Muscle layer of colon (tissue), 2 donors: ENCODE measurements at regions not wholly inside any gene's neighbourhood (a gene's known extent, or its start where the extent isn't known, plus 50 kb on each side); places are given as distances from the start of the nearest gene placed in this dataset.

ENCODE experiments used
- H3K27ac ChIP-seq: one replicate; pipeline ENCODE4 v1.7.0; 2013; ENCODE audit warnings: low read depth, mild to moderate bottlenecking, low read length, moderate library complexity
- H3K27me3 ChIP-seq, 2 donors: one replicate each; pipeline ENCODE4 v1.7.0; 2013; ENCODE audit warnings: low read length in 2 of 2, mild to moderate bottlenecking in 2 of 2; ENCODE audit not compliant: insufficient read depth in 2 of 2, control insufficient read depth in 1 of 2
- H3K36me3 ChIP-seq: one replicate; pipeline ENCODE4 v1.7.0; 2013; ENCODE audit warnings: mild to moderate bottlenecking, low read length; ENCODE audit not compliant: insufficient read depth
- H3K4me1 ChIP-seq: one replicate; pipeline ENCODE4 v1.7.0; 2013; ENCODE audit warnings: mild to moderate bottlenecking, low read length; ENCODE audit not compliant: insufficient read depth
- H3K4me3 ChIP-seq, 2 donors: one replicate each; pipeline ENCODE4 v1.7.0; 2013; ENCODE audit warnings: low read length in 2 of 2, low read depth in 1 of 2, mild to moderate bottlenecking in 1 of 2, moderate library complexity in 1 of 2
- H3K9ac ChIP-seq: one replicate; pipeline ENCODE4 v1.7.0; 2013; ENCODE audit warnings: low read length
- H3K9me3 ChIP-seq: one replicate; pipeline ENCODE4 v1.7.0; 2013; ENCODE audit warnings: mild to moderate bottlenecking, low read length
- donor health status: abdominal sarcoma.
- donor health status: Adenocarcinoma of cecum.

GRCh38 chr7:25886387-25887240 is 265.4 kb upstream of the NFE2L3 start:
- Histone ChIP-seq H3K27ac (no peak overlapping the region), H3K9ac (no peak overlapping the region), H3K4me1 (no peaks in the 10 kb centered on the region), H3K36me3 (no peaks in the 10 kb centered on the region), H3K9me3 (no peaks in the 10 kb centered on the region), H3K4me3 (no peak overlapping the region), H3K27me3 (peaks cover 12 to 16% of the 10 kb centered on the region in 2 donors)

- H3K4me3 ChIP-seq, result no peak overlapping the region
- H3K36me3 ChIP-seq, result no peaks in the 10 kb centered on the region
- H3K27ac ChIP-seq, result no peak overlapping the region
- no peak overlapping the region for H3K9ac ChIP-seq
- no peaks in the 10 kb centered on the region for H3K4me1 ChIP-seq
- peaks cover 5 to 15% of the 10 kb centered on the region in 2 donors for H3K27me3 ChIP-seq
- no peaks in the 10 kb centered on the region for H3K9me3 ChIP-seq
Observed at GRCh38 chr7:25887266-25887665, 264.7 kb upstream of the NFE2L3 start.

- Histone ChIP-seq H3K9me3 (no peaks in the 10 kb centered on the region), H3K27me3 (peaks cover 0 to 10% of the 10 kb centered on the region in 2 donors), H3K9ac (no peak overlapping the region), H3K36me3 (no peaks in the 10 kb centered on the region), H3K4me1 (peaks cover 4% of the 10 kb centered on the region), H3K27ac (no peak overlapping the region), H3K4me3 (no peak overlapping the region)
Observed at GRCh38 chr7:25887795-25888559, 264.0 kb upstream of the NFE2L3 start.

GRCh38 chr7:25889765-25890164 is 262.2 kb upstream of the NFE2L3 start:
- Histone ChIP-seq H3K9me3 (no peaks in the 10 kb centered on the region), H3K36me3 (no peaks in the 10 kb centered on the region), H3K4me3 (no peak overlapping the region), H3K4me1 (peaks cover 12% of the 10 kb centered on the region), H3K27me3 (peaks cover 4 to 23% of the 10 kb centered on the region in 2 donors), H3K9ac (no peak overlapping the region), H3K27ac (no peak overlapping the region)

- H3K9ac ChIP-seq, result no peak overlapping the region
- H3K4me3 ChIP-seq, result no peak overlapping the region
- H3K36me3 ChIP-seq, result no peaks in the 10 kb centered on the region
- no peak overlapping the region for H3K27ac ChIP-seq
- H3K27me3 ChIP-seq, result peaks cover 4 to 31% of the 10 kb centered on the region in 2 donors
- H3K4me1 ChIP-seq, result peaks cover 17% of the 10 kb centered on the region
- H3K9me3 ChIP-seq, result no peaks in the 10 kb centered on the region
Observed at GRCh38 chr7:25891591-25891990, 260.4 kb upstream of the NFE2L3 start.

- Histone ChIP-seq H3K27me3 (peaks cover 4 to 32% of the 10 kb centered on the region in 2 donors), H3K9me3 (no peaks in the 10 kb centered on the region), H3K9ac (no peak overlapping the region), H3K4me3 (peak overlapping the region; percentile 60 to 69), H3K36me3 (no peaks in the 10 kb centered on the region), H3K27ac (no peak overlapping the region), H3K4me1 (peaks cover 17% of the 10 kb centered on the region)
Observed at GRCh38 chr7:25893436-25893835, 258.6 kb upstream of the NFE2L3 start.

GRCh38 chr7:25894002-25894901 is 257.7 kb upstream of the NFE2L3 start:
- Histone ChIP-seq H3K36me3 (no peaks in the 10 kb centered on the region), H3K4me3 (no peak overlapping the region), H3K9me3 (no peaks in the 10 kb centered on the region), H3K4me1 (peaks cover 17% of the 10 kb centered on the region), H3K27me3 (peaks cover 4 to 30% of the 10 kb centered on the region in 2 donors), H3K27ac (no peak overlapping the region), H3K9ac (no peak overlapping the region)

- H3K4me1 ChIP-seq, result peaks cover 17% of the 10 kb centered on the region
- peak overlapping the region in 1 of 2 donors; percentile 39 for H3K4me3 ChIP-seq
- no peak overlapping the region for H3K9ac ChIP-seq
- H3K36me3 ChIP-seq, result no peaks in the 10 kb centered on the region
- H3K9me3 ChIP-seq, result no peaks in the 10 kb centered on the region
- no peak overlapping the region for H3K27ac ChIP-seq
- H3K27me3 ChIP-seq, result peaks cover 4 to 26% of the 10 kb centered on the region in 2 donors
Observed at GRCh38 chr7:25894902-25895791, 256.9 kb upstream of the NFE2L3 start.

- Histone ChIP-seq H3K9ac (no peak overlapping the region), H3K27ac (no peak overlapping the region), H3K27me3 (peaks cover 4 to 26% of the 10 kb centered on the region in 2 donors), H3K4me1 (peaks cover 17% of the 10 kb centered on the region), H3K9me3 (no peaks in the 10 kb centered on the region), H3K36me3 (no peaks in the 10 kb centered on the region), H3K4me3 (no peak overlapping the region)
Observed at GRCh38 chr7:25895792-25896171, 256.2 kb upstream of the NFE2L3 start.

GRCh38 chr7:25897261-25897782 is 254.7 kb upstream of the NFE2L3 start:
- peaks cover 4 to 22% of the 10 kb centered on the region in 2 donors for H3K27me3 ChIP-seq
- H3K4me1 ChIP-seq, result peaks cover 17% of the 10 kb centered on the region
- H3K9me3 ChIP-seq, result no peaks in the 10 kb centered on the region
- H3K9ac ChIP-seq, result no peak overlapping the region
- H3K27ac ChIP-seq, result no peak overlapping the region
- no peaks in the 10 kb centered on the region for H3K36me3 ChIP-seq
- no peak overlapping the region for H3K4me3 ChIP-seq
